GM19372 (cell line): ENCODE measurements at regions not wholly inside any gene's neighbourhood (a gene's known extent, or its start where the extent isn't known, plus 50 kb on each side); places are given as distances from the start of the nearest gene placed in this dataset.

Experiments
- ATAC-seq: cut with Tn5 transposase; IDR thresholded peaks from one replicate; pipeline ENCODE4 v1.9.1; 2021; ENCODE audit warnings: mild to moderate bottlenecking, low read depth, moderate library complexity; ENCODE audit not compliant: unreplicated experiment

GRCh38 chr22:49627217-49628181 lies 200.2 kb downstream of the BRD1 start:
- no peak for ATAC-seq

- no peak for ATAC-seq
These were observed 201.1 kb downstream of the BRD1 start for GRCh38 chr22:49626361-49627216.

DNA sequence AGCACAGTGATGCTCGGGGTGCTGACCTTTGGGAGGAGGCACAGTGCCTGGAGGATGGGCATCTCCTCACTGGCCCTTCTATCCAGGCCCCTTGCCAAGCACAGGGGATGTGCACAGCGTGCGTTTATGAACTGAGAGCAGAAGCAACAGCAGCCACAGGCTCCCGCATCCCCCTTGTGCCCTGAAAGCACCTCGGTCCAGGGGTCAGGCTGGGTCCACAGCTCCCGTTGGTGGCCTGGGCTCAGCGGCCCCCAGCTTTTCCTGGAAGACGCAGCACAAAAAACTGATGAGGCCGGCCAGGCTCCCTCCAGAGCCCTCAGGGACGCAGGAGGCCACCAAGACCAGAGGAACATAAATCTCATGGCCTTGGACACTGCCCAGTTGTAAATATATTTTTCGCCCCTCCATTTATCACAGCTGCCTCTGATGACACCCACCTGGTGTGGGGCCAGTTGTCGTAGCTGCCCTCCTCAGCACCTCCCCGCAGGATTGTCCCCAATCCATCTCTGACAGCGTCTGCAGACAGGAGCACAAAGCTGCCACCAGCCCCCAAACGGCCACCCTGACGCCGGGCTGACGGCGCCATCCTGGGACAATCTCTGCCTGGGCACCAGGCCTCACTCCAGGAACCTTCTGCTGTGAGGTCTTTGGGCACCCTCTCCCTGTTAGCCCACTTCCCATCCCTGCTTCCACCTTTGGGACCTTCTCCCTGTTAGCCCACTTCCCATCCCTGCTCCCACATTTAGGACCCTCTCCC lies 203.1 kb downstream of the BRD1 start:
- ATAC-seq, result no peak

DNA sequence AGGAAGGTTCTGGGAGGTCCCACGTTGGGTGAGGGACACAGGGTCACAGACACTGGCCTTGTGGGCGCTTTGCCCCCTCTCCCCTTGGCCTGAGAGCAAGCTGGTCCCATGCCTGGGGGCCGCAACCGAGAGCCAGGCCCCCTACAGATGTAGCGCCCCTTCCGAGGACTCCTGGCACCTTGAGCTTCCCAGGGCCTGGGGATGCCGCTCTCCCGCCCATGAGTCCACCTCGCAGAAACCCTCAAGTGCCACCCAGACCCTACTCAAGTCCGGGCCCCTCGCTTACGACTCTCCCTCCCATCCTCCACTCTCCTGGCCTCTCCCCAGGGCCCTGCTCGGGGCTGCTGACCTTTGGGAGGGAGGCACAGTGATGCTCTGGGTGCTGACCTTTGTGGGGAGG lies 204.0 kb downstream of the BRD1 start:
- ATAC-seq, result no peak

DNA sequence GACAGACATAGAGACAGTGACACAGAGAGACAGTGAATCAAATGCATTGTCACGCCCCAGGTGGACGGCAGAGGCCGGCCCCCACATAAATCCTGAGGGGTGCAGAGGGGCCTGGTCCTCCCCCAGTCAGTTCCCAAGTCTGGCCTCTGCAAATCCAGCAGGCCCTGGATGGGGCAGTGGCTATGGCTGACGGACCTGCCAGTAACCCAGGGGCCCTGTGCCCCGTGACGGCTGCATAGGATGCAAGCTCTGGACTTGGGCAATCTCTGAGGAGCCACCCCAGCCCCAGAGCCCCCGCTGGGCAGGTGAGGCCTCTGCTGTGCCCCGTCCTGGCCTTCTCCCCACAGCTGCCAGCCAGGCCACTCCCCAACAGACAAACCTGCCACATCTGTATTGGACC lies 204.5 kb downstream of the BRD1 start:
- no peak for ATAC-seq

- ATAC-seq, result no peak
These were observed 205.2 kb downstream of the BRD1 start for GRCh38 chr22:49622241-49623105.

DNA sequence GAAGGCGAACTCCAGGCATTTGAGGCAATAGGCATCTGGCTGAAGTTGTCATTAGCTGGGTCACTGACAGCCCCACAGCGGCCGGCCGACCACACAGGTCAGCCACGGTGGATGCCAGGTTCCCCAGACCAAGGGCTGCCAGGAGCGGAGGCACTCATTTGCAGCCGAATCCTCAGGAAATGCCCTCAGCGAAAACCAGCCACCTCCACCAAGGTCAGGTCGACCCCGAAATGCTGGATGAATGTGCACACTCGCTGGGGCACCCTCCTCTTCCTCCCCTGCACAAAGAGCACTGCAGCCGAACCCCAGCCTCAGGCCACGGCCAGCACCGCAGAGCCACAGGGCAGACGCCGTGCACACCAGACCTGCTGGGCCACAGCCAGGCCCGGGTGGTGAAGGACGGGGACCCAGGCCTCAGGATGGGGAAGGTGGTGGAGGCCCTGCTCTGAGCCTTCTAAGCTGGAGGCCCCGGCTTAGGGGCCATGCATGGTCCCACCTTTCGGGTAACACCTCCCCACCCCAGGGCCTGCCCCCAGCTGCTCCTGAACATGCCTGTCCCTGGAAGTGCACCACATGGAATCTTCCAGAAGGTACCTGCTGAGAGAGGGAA lies 206.0 kb downstream of the BRD1 start:
- ATAC-seq, result no peak

DNA sequence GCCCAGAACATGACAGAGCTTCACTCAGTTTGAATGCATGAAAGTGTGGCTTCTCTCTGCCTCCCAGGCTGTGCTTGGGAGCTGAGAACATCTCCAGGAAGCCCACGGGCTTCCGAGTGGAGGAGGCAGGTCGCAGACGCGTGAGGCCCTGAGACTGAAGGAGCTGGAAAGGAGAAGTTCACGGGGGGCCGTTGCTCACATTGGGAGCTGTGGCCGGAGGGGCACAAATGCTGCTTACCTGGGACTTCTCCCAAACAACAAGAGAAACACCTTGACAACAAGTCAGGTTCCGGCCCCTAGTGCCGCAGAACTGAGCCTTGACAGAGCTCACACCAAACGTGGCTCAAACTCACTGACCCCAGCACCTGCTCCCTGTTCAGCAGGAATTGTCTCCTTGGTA lies 207.0 kb downstream of the BRD1 start:
- ATAC-seq, result no peak

DNA sequence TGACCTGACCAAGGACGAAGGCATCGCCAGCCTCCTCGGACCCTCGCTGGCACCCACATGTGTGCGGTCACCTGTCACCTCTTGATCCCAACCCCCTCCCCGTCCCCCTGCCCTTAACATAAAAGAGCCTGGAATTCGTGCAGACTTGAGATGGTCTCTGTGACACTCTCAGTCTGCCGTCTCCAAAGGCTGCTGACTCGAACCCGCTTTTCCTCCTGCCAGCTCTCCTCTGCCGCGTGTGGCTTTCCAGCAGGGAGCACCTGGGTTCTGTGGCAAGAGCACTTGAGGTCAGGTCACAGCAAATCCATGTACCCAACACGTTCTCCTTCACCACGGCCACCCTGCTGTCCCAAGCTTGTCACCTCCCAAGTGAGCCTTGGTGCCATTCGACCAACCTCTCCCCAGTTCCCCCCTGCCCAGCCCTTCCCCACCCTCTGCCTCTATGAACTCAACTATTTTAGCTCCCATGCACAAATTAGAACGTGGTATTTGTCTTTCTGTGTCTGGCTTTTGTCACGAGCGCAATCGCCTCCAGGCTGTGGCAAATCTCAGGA lies 207.6 kb downstream of the BRD1 start:
- no peak for ATAC-seq

DNA sequence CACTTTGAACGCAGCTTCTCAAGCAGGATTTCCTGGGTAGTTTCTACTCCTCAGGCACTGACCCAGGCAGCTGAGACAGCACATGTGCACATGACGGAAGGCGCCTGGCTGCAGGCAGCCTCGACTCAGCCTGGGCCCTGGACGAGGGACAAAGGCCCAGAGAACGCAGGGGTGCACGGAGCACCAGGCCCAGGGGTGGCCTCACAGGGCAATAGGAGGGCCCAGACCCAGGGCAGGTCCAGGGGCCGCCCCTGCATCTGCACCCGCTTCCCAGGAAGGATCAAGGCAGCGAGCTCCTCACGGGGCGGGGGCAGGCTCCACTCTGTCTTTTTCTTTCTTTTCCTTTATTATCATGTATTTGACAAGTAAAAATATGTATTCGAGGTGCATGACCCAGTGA lies 208.4 kb downstream of the BRD1 start:
- ATAC-seq, result no peak

- ATAC-seq, result no peak
These were observed 209.1 kb downstream of the BRD1 start for GRCh38 chr22:49618677-49618953.

DNA sequence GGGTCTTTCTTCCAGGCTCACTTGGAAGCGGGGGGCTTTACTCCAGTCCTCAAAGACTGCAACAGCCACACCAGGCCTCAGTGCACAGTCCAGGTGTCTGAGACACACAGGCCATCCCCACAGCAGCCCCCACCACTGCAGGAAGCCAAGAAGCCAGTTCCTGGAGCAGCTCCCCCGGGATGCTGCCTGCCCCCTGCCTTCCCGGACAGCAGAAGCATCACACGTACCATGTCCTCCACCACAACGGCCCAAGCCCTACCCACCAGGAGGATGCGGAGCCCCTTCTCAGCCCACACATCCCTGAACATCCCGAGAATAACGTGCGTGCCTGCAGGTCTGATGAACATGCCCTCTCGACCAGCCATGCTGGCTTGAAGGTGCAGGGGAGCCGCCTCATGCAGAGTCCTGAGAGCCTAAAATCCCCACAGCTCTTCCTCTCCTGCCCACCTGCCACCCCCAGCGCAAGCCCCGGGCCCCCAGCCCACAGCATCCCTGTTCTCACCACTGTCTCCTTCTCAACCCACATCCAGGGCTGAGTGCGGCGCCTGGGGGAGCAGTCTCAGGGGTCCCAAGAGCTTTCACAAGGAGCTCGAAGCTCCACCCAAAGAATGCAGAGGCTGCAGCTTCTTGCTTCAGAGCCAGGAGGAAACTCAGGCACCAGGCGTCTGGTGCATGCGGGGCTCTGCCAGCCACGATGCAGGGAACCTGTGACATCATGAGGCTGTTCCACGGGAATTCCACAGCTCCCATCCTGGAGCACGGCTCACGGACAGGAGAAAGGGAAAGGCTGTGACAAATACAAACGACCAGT lies 209.6 kb downstream of the BRD1 start:
- ATAC-seq, result no peak

GRCh38 chr22:49617264-49617663 lies 210.4 kb downstream of the BRD1 start:
- no peak for ATAC-seq

- no peak for ATAC-seq
These were observed 211.1 kb downstream of the BRD1 start for GRCh38 chr22:49616356-49617231.

GRCh38 chr22:49614966-49615965 lies 212.4 kb downstream of the BRD1 start:
- no peak for ATAC-seq

DNA sequence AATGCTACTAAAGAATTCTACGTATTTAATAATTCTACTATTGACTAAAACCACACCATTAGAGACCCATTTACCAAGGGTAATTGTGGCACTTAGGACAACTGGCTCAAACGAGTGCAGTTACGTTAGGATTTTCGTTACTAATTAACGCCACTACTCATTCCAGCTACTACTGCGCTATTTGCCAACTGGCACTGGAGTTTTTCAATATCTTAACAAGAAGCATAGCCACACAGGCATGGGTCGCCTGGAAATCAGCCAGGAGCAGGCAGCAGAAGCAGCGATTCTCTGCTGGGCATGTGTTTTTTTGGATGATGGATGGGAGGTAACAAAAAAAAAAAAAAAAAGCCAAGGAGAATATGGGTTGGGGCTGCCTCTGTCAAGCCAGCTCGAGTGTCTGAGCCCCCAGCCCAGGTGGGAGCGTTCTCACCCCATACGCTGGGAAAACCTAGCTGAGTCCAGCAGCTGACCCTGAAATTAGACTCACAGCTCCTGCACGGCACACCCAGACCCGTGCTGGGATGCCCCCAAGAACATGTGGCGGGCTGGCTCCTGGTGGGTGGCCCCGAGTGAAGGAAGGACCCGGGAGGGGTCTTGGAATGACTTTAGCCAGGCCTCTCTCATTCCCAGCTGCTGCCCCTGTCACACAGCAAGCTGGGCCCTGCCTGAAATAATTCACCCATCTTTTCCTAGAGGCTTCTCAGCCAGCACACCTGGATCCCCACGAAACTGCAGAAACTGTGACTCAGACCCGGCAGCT lies 214.0 kb downstream of the BRD1 start:
- no peak for ATAC-seq
